ENCODE measurements at regions not wholly inside any gene's neighbourhood (a gene's known extent, or its start where the extent isn't known, plus 50 kb on each side); places are given as distances from the start of the nearest gene placed in this dataset.

DNA sequence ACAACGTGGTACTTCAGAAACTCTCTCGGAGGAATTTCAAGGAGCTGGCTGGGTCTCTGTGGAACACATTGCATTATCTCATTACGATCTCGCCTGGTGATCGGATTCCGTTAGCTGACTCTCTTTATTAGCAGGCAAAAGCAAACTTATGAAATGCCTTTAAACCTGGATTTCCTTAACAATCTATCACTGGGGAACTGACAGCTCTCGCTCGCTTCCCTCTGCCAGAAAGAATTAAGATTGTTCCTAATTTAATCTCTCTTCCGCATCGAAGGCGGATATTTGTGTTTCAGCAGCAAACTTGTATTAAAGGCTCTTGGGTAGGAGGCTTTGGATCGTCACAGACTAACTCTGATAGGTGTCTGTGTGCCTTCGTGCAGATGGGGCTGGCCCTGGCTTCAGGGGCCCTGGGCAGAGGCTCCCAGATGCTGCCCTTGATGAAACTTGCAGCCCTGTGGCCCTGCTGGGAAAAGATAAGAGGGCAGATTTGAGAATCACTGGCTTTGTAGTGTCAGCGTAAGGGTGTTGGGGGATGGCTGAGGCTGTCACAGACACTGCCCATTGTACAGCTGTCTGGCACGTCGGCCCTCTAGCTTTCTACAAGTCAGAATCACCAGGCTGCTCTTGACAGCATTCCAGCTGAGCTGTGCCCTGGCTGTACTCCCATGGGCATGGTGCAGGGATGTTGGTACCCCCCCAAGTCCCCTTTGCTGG lies 162.2 kb upstream of the NECTIN1 start (continued):
- TF ChIP-seq ZNF462 (CRISPR knock-in tag; IDR thresholded peaks at IDR 0.05), result no peak
- TF ChIP-seq STAT1 (IDR thresholded peaks at IDR 0.05; ENCODE audit: unreplicated experiment), result no peak
- no peak for TF ChIP-seq POLR2AphosphoS5 (IDR thresholded peaks at IDR 0.05; ENCODE audit: low read depth)
- no peak for TF ChIP-seq NANOG (IDR thresholded peaks at IDR 0.05; ENCODE audit: borderline replicate concordance)

GRCh38 chr11:119890466-119890865 lies 161.5 kb upstream of the NECTIN1 start:
- Histone ChIP-seq H3K4me1 (ENCODE audit: insufficient read depth) (no peaks in the 10 kb centered on the region), H3K4me2 (no peak overlapping the region), H3K79me2 (replicated peaks; ENCODE audit: insufficient read depth) (no peaks in the 10 kb centered on the region), H3K36me3 (ENCODE audit: insufficient read depth) (no peaks in the 10 kb centered on the region), H3K4me3 (no peak overlapping the region), H3K27me3 (ENCODE audit: insufficient read depth) (no peaks in the 10 kb centered on the region), H2AFZ (no peak overlapping the region), H3K9me2 (ENCODE audit: insufficient read depth) (peaks cover 4% of the 10 kb centered on the region; the same call in 1 of the 2 replicates), H3K27ac (ENCODE audit: low read depth) (no peak overlapping the region), H4K20me1 (replicated peaks; ENCODE audit: insufficient read depth) (no peaks in the 10 kb centered on the region), H3F3A (replicated peaks; ENCODE audit: low read depth) (no peaks in the 10 kb centered on the region)
- DNase-seq (ENCODE audit: low spot score), result no peak
- ATAC-seq, result no peak
- H3K9me3 Mint-ChIP-seq, result no peaks in the 10 kb centered on the region
- no peak overlapping the region for H3K4me3 Mint-ChIP-seq
- H3K36me3 Mint-ChIP-seq (ENCODE audit: low read depth), result no peaks in the 10 kb centered on the region
- peaks cover 9% of the 10 kb centered on the region for H3K4me1 Mint-ChIP-seq
- no peak overlapping the region for H3K27ac Mint-ChIP-seq
- peaks cover 13% of the 10 kb centered on the region for H3K27me3 Mint-ChIP-seq (ENCODE audit: insufficient read depth, low read depth, poor library complexity)
- TF ChIP-seq STAT1 (IDR thresholded peaks at IDR 0.05; ENCODE audit: unreplicated experiment), result no peak
- no peak for TF ChIP-seq NANOG (IDR thresholded peaks at IDR 0.05; ENCODE audit: borderline replicate concordance)
- TF ChIP-seq ZNF462 (CRISPR knock-in tag; IDR thresholded peaks at IDR 0.05), result no peak
- no peak for TF ChIP-seq EZH2phosphoT487 (IDR thresholded peaks at IDR 0.05; ENCODE audit: unreplicated experiment)
- TF ChIP-seq EZH2 (IDR thresholded peaks at IDR 0.05; ENCODE audit: low read depth, unreplicated experiment), result no peak
- no peak for TF ChIP-seq POLR2AphosphoS5 (IDR thresholded peaks at IDR 0.05; ENCODE audit: low read depth)
